WTC11 (cell line): ENCODE measurements at regions not wholly inside any gene's neighbourhood (a gene's known extent, or its start where the extent isn't known, plus 50 kb on each side); places are given as distances from the start of the nearest gene placed in this dataset.

Experiments used
- ARID4B ChIP-seq: sonication (generic); formaldehyde crosslinking; IDR thresholded peaks from 2 replicates; pipeline ENCODE4 v1.8.0; 2023; ENCODE audit warnings: missing genetic modification reagents, mild to moderate bottlenecking, borderline replicate concordance
- ATF3 ChIP-seq: sonication (generic); formaldehyde crosslinking; conservative IDR thresholded peaks from 2 replicates; pipeline ENCODE4 v1.8.1; 2022; ENCODE audit warnings: mild to moderate bottlenecking, missing genetic modification reagents
- CTCF ChIP-seq: fragments of 200-600 bp; IDR thresholded peaks from 2 replicates; pipeline ENCODE4 v1.8.0; 2022; ENCODE audit warnings: antibody characterized with exemption
- E2F4 ChIP-seq: sonication (generic); formaldehyde crosslinking; IDR thresholded peaks from 2 replicates; pipeline ENCODE4 v1.8.1; 2022; ENCODE audit warnings: low read depth, mild to moderate bottlenecking, moderate library complexity, missing genetic modification reagents, borderline replicate concordance
- E2F5 ChIP-seq: sonication (generic); formaldehyde crosslinking; IDR thresholded peaks from 2 replicates; pipeline ENCODE4 v1.8.1; 2022; ENCODE audit warnings: mild to moderate bottlenecking, moderate library complexity, missing genetic modification reagents
- ESRRA ChIP-seq: sonication (generic); formaldehyde crosslinking; IDR thresholded peaks from 2 replicates; pipeline ENCODE4 v1.8.1; 2022; ENCODE audit warnings: mild to moderate bottlenecking, missing genetic modification reagents, borderline replicate concordance
- ETV6 ChIP-seq: sonication (generic); formaldehyde crosslinking; IDR thresholded peaks from 2 replicates; pipeline ENCODE4 v1.8.1; 2022; ENCODE audit warnings: mild to moderate bottlenecking, missing genetic modification reagents
- IRF1 ChIP-seq: sonication (generic); formaldehyde crosslinking; IDR thresholded peaks from 2 replicates; pipeline ENCODE4 v1.8.0; 2023; ENCODE audit warnings: missing genetic modification reagents
- MAX ChIP-seq: sonication (generic); formaldehyde crosslinking; IDR thresholded peaks from 2 replicates; pipeline ENCODE4 v1.8.0; 2022; ENCODE audit warnings: mild to moderate bottlenecking, missing genetic modification reagents
- NR1H2 ChIP-seq: sonication (generic); formaldehyde crosslinking; IDR thresholded peaks from 2 replicates; pipeline ENCODE4 v1.9.0; 2021; ENCODE audit warnings: mild to moderate bottlenecking, moderate library complexity, missing genetic modification reagents
- NR2C2 ChIP-seq: sonication (generic); formaldehyde crosslinking; IDR thresholded peaks from 2 replicates; pipeline ENCODE4 v1.8.0; 2022; ENCODE audit warnings: mild to moderate bottlenecking, missing genetic modification reagents
- PRDM15 ChIP-seq: sonication (generic); formaldehyde crosslinking; IDR thresholded peaks from 2 replicates; pipeline ENCODE4 v1.8.0; 2022; ENCODE audit warnings: missing genetic modification reagents
- ZNF121 ChIP-seq: sonication (generic); formaldehyde crosslinking; IDR thresholded peaks from 2 replicates; pipeline ENCODE4 v1.8.0; 2023; ENCODE audit warnings: missing genetic modification reagents
- ZNF281 ChIP-seq: sonication (generic); formaldehyde crosslinking; IDR thresholded peaks from 2 replicates; pipeline ENCODE4 v1.8.0; 2023; ENCODE audit warnings: mild to moderate bottlenecking, missing genetic modification reagents

- no peak for TF ChIP-seq PRDM15
- no peak for TF ChIP-seq CTCF
- TF ChIP-seq NR2C2 (CRISPR knock-in tag), result no peak
- no peak for TF ChIP-seq E2F4 (CRISPR knock-in tag)
- TF ChIP-seq MAX, result no peak
- no peak for TF ChIP-seq ZNF121
- no peak for TF ChIP-seq ARID4B
- TF ChIP-seq ATF3 (CRISPR knock-in tag), result no peak
- no peak for TF ChIP-seq NR1H2 (CRISPR knock-in tag)
- TF ChIP-seq ETV6, result no peak
- TF ChIP-seq ESRRA (CRISPR knock-in tag), result no peak
- TF ChIP-seq IRF1 (CRISPR knock-in tag), result no peak
- TF ChIP-seq ZNF281 (CRISPR knock-in tag), result no peak
- no peak for TF ChIP-seq E2F5 (CRISPR knock-in tag)
Observed at GRCh38 chr3:1773679-1774078, 325.0 kb upstream of the CNTN4 start.
